ENCODE measurements at regions not wholly inside any gene's neighbourhood (a gene's known extent, or its start where the extent isn't known, plus 50 kb on each side); places are given as distances from the start of the nearest gene placed in this dataset.

GRCh38 chr12:111218499-111218898 is 150.4 kb downstream of the PHETA1 start:
- peaks cover 5% of the 10 kb centered on the region; the same call in 1 of the 2 replicates for H3K27me3 ChIP-seq (ENCODE audit: insufficient read depth, low read depth)
- no peaks in the 10 kb centered on the region for H3K4me1 ChIP-seq (ENCODE audit: low read depth, poor library complexity, severe bottlenecking)
- H2AFZ ChIP-seq (ENCODE audit: low read depth), result no peak overlapping the region
- H3K36me3 ChIP-seq (ENCODE audit: insufficient read depth), result no peaks in the 10 kb centered on the region
- H3K27ac ChIP-seq, result no peak overlapping the region
- H3K79me2 ChIP-seq (ENCODE audit: insufficient read depth, low read depth), result no peaks in the 10 kb centered on the region
- no peak overlapping the region for H3K4me2 ChIP-seq
- H4K20me1 ChIP-seq (ENCODE audit: insufficient read depth), result no peaks in the 10 kb centered on the region
- TF ChIP-seq, protein P1, sequence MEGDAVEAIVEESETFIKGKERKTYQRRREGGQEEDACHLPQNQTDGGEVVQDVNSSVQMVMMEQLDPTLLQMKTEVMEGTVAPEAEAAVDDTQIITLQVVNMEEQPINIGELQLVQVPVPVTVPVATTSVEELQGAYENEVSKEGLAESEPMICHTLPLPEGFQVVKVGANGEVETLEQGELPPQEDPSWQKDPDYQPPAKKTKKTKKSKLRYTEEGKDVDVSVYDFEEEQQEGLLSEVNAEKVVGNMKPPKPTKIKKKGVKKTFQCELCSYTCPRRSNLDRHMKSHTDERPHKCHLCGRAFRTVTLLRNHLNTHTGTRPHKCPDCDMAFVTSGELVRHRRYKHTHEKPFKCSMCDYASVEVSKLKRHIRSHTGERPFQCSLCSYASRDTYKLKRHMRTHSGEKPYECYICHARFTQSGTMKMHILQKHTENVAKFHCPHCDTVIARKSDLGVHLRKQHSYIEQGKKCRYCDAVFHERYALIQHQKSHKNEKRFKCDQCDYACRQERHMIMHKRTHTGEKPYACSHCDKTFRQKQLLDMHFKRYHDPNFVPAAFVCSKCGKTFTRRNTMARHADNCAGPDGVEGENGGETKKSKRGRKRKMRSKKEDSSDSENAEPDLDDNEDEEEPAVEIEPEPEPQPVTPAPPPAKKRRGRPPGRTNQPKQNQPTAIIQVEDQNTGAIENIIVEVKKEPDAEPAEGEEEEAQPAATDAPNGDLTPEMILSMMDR (conservative IDR thresholded peaks at IDR 0.05; ENCODE audit: low read depth, low read length), result no peak
- H3K4me3 ChIP-seq (IDR thresholded peaks at IDR 0.05; ENCODE audit: insufficient read depth, low read depth, low read length), result no peak overlapping the region
- H3K9ac ChIP-seq, result no peak overlapping the region

DNA sequence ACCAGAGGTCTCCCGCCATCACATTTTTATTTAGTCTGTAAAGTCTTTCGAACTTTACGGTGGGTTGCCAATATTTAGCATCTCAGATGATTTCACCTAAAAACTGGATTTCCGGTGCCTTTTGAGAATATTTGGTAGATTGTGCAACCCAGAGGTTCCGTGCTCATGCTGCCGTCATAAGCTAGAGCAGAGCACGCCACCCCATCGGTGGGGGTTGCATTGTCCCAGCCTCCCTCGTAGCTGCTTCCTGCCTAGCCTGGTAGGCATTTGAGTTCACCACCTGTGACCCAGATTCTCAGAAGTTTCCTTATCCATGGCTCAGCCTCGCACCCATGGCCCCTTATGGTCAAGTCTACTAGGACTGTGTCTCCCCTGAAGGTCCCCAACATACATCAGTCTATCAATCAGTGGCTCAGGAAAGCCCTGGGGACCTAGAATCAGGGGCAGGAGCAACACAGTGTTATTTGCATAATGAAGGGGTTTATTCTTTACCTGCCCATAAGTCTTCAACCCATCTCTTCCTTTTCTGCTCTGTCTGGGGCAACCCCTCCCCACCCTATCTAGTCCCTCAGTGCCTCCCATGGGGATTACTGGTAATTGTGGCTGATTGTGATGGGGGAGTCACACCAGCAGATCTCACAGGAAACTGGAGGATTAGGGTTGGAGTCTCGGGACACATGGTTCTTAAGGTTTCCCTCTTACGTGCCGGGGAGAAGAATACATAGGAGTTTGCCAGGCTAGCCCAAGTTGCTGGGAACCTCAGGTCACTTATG is 152.3 kb downstream of the PHETA1 start:
- no peaks in the 10 kb centered on the region for H3K79me2 ChIP-seq (ENCODE audit: insufficient read depth, low read depth)
- no peaks in the 10 kb centered on the region for H3K36me3 ChIP-seq (ENCODE audit: insufficient read depth)
- H4K20me1 ChIP-seq (ENCODE audit: insufficient read depth), result no peaks in the 10 kb centered on the region
- H3K4me2 ChIP-seq, result no peak overlapping the region
- H3K4me3 ChIP-seq (IDR thresholded peaks at IDR 0.05; ENCODE audit: insufficient read depth, low read depth, low read length), result no peak overlapping the region
- H3K27me3 ChIP-seq (ENCODE audit: insufficient read depth, low read depth), result peaks cover 5% of the 10 kb centered on the region; the same call in 1 of the 2 replicates
- TF ChIP-seq, protein P1 (conservative IDR thresholded peaks at IDR 0.05; ENCODE audit: low read depth, low read length), result no peak
- H2AFZ ChIP-seq (ENCODE audit: low read depth), result no peak overlapping the region
- H3K9ac ChIP-seq, result no peak overlapping the region
- no peaks in the 10 kb centered on the region for H3K4me1 ChIP-seq (ENCODE audit: low read depth, poor library complexity, severe bottlenecking)
- no peak overlapping the region for H3K27ac ChIP-seq

GRCh38 chr12:111215881-111216280 is 153.0 kb downstream of the PHETA1 start:
- Histone ChIP-seq H3K4me3 (IDR thresholded peaks at IDR 0.05; ENCODE audit: insufficient read depth, low read depth, low read length) (no peak overlapping the region), H3K27me3 (ENCODE audit: insufficient read depth, low read depth) (peaks cover 8% of the 10 kb centered on the region; the same call in 1 of the 2 replicates), H3K4me1 (ENCODE audit: low read depth, poor library complexity, severe bottlenecking) (no peaks in the 10 kb centered on the region), H3K36me3 (ENCODE audit: insufficient read depth) (no peaks in the 10 kb centered on the region), H3K27ac (no peak overlapping the region), H3K4me2 (no peak overlapping the region), H3K79me2 (ENCODE audit: insufficient read depth, low read depth) (no peaks in the 10 kb centered on the region), H2AFZ (ENCODE audit: low read depth) (no peak overlapping the region), H3K9ac (no peak overlapping the region), H4K20me1 (ENCODE audit: insufficient read depth) (no peaks in the 10 kb centered on the region)
- TF ChIP-seq, protein P1 (conservative IDR thresholded peaks at IDR 0.05; ENCODE audit: low read depth, low read length), result no peak

- TF ChIP-seq, protein P1 (conservative IDR thresholded peaks at IDR 0.05; ENCODE audit: low read depth, low read length), result no peak
- Histone ChIP-seq H2AFZ (ENCODE audit: low read depth) (no peak overlapping the region), H3K4me3 (IDR thresholded peaks at IDR 0.05; ENCODE audit: insufficient read depth, low read depth, low read length) (no peak overlapping the region), H3K4me2 (no peak overlapping the region), H3K9ac (no peak overlapping the region), H4K20me1 (ENCODE audit: insufficient read depth) (no peaks in the 10 kb centered on the region), H3K27me3 (ENCODE audit: insufficient read depth, low read depth) (peaks cover 10% of the 10 kb centered on the region; the same call in 1 of the 2 replicates), H3K4me1 (ENCODE audit: low read depth, poor library complexity, severe bottlenecking) (no peaks in the 10 kb centered on the region), H3K79me2 (ENCODE audit: insufficient read depth, low read depth) (no peaks in the 10 kb centered on the region), H3K27ac (no peak overlapping the region), H3K36me3 (ENCODE audit: insufficient read depth) (no peaks in the 10 kb centered on the region)
Measured at GRCh38 chr12:111214401-111214800, 154.5 kb downstream of the PHETA1 start.
